GM12878 (cell line): ENCODE measurements at regions not wholly inside any gene's neighbourhood (a gene's known extent, or its start where the extent isn't known, plus 50 kb on each side); places are given as distances from the start of the nearest gene placed in this dataset.

Experiments used
- BCL3 ChIP-seq: IDR thresholded peaks from 2 replicates; pipeline ENCODE4 v1.6.1; 2011; ENCODE audit warnings: borderline replicate concordance, low read depth, mild to moderate bottlenecking, moderate library complexity, low read length; ENCODE audit not compliant: insufficient read depth, poor library complexity, severe bottlenecking
- CBX5 ChIP-seq: sonication (generic); IDR thresholded peaks from 2 replicates; pipeline ENCODE4 v1.6.1; 2016; ENCODE audit warnings: low read depth, moderate library complexity, mild to moderate bottlenecking, inconsistent platforms
- EED ChIP-seq: sonication (generic); IDR thresholded peaks from 2 replicates; pipeline ENCODE4 v1.6.1; 2016; ENCODE audit warnings: antibody characterized with exemption, low read depth
- GABPA ChIP-seq: IDR thresholded peaks from 2 replicates; pipeline ENCODE4 v1.6.1; 2014; ENCODE audit warnings: antibody characterized with exemption, low read depth, mild to moderate bottlenecking, inconsistent platforms
- KAT2A ChIP-seq: conservative IDR thresholded peaks from 2 replicates; pipeline ENCODE4 v1.6.1; 2011; ENCODE audit warnings: low read depth, low read length; ENCODE audit not compliant: control insufficient read depth
- MEF2B ChIP-seq: fragments of 450-650 bp; IDR thresholded peaks from 2 replicates; pipeline ENCODE4 v1.6.1; 2018; ENCODE audit warnings: mild to moderate bottlenecking, moderate library complexity; ENCODE audit not compliant: partially characterized antibody, poor library complexity, severe bottlenecking
- MLLT1 ChIP-seq: fragments of 450-650 bp; IDR thresholded peaks from 2 replicates; pipeline ENCODE4 v1.6.1; 2016; ENCODE audit warnings: mild to moderate bottlenecking
- NFXL1 ChIP-seq: fragments of 450-650 bp; IDR thresholded peaks from 2 replicates; pipeline ENCODE4 v1.6.1; 2017; ENCODE audit warnings: antibody characterized with exemption, mild to moderate bottlenecking, borderline replicate concordance
- POLR2AphosphoS5 ChIP-seq: IDR thresholded peaks from 2 replicates; pipeline ENCODE4 v1.6.1; 2011; ENCODE audit warnings: mild to moderate bottlenecking, low read length, inconsistent platforms
- RCOR1 ChIP-seq: conservative IDR thresholded peaks from 2 replicates; pipeline ENCODE4 v1.6.1; 2012; ENCODE audit warnings: low read depth, low read length, improper control_type of control experiment
- SKIL ChIP-seq: fragments of 450-650 bp; IDR thresholded peaks from 2 replicates; pipeline ENCODE4 v1.6.1; 2017; ENCODE audit warnings: mild to moderate bottlenecking, low read depth, inconsistent platforms; ENCODE audit not compliant: poor library complexity, severe bottlenecking
- STAT3 ChIP-seq: IDR thresholded peaks from 2 replicates; pipeline ENCODE4 v1.6.1; 2011; ENCODE audit warnings: low read depth, low read length, improper control_type of control experiment
- ZBTB33 ChIP-seq: fragments of 450-650 bp; IDR thresholded peaks from 2 replicates; pipeline ENCODE4 v1.6.1; 2017; ENCODE audit warnings: mild to moderate bottlenecking
- ZBTB4 ChIP-seq: fragments of 450-650 bp; formaldehyde crosslinking; IDR thresholded peaks from 2 replicates; pipeline ENCODE4 v1.4.0; 2022; ENCODE audit warnings: mild to moderate bottlenecking, moderate library complexity
- ZNF207 ChIP-seq: fragments of 450-650 bp; IDR thresholded peaks from 2 replicates; pipeline ENCODE4 v1.6.1; 2014; ENCODE audit warnings: antibody characterized with exemption, mild to moderate bottlenecking, borderline replicate concordance

GRCh38 chr2:139159177-139159576, 379.0 kb upstream of the NXPH2 start (continued):
- TF ChIP-seq BCL3 = no peak
- TF ChIP-seq EED = no peak
- no peak for TF ChIP-seq MEF2B
- TF ChIP-seq CBX5 = no peak
- TF ChIP-seq NFXL1 = no peak
- no peak for TF ChIP-seq RCOR1
- TF ChIP-seq ZNF207 = no peak
- TF ChIP-seq ZBTB33 = no peak
- no peak for TF ChIP-seq POLR2AphosphoS5
- no peak for TF ChIP-seq SKIL
- no peak for TF ChIP-seq ZBTB4 (CRISPR knock-in tag)
- no peak for TF ChIP-seq STAT3
- TF ChIP-seq MLLT1 = no peak
- TF ChIP-seq GABPA = no peak
- no peak for TF ChIP-seq KAT2A
- TF ChIP-seq, all 136 proteins: peak for 0
